HCT116 (cell line): ENCODE measurements at regions not wholly inside any gene's neighbourhood (a gene's known extent, or its start where the extent isn't known, plus 50 kb on each side); places are given as distances from the start of the nearest gene placed in this dataset.

Source experiments
- ATAC-seq: fragments of 200-7000 bp; cut with Tn5 transposase; 2 replicates; pipeline ENCODE4 v1.9.1; 2020; ENCODE audit warnings: mild to moderate bottlenecking, moderate library complexity
- BruUV-seq: library from RNA; stranded (reverse); fragments of 400-500 nt; replicated peaks from 2 replicates; lab custom pipeline; 2021; lab: Mats Ljungman, UMichigan
- CTCF ChIA-PET: fragments of 300-600 bp; sonication (Branson Sonifier 250); formaldehyde crosslinking; loops from one replicate; lab custom pipeline; 2021; ENCODE audit warnings: antibody characterized with exemption; lab: Charles Lee
- POLR2A ChIA-PET: fragments of 300-600, 350-600 bp; sonication (Branson Sonifier 250); formaldehyde crosslinking; loops from one replicate; lab custom pipeline; 2021; ENCODE audit warnings: antibody characterized with exemption; lab: Charles Lee
- RAD21 ChIA-PET, 2 experiments: fragments of 300-600 bp; sonication (Branson Sonifier 250); formaldehyde crosslinking; loops; one replicate each; lab custom pipeline; 2023; ENCODE audit warnings: low total read pairs in 2 of 2; ENCODE audit not compliant: uncharacterized antibody in 2 of 2, unreplicated experiment in 2 of 2, low non-redundant PET in 1 of 2; lab: Charles Lee
- DNase-seq: peaks from one replicate; pipeline ENCODE4 v3.0.0-alpha.2; 2010; ENCODE audit warnings: low read depth, low spot score
- H2AFZ ChIP-seq: fragments of 200-600 bp; shearing (Covaris generic), sonication (generic); 2 replicates; pipeline ENCODE4 v1.6.1; 2017; ENCODE audit warnings: low read depth, mixed run types, mixed read lengths, antibody characterized with exemption, low read length; ENCODE audit not compliant: poor library complexity, severe bottlenecking
- H3K27ac ChIP-seq: 2 replicates; pipeline ENCODE4 v1.5.1; 2012; ENCODE audit warnings: low read depth, low read length
- H3K27me3 ChIP-seq: fragments of 200-600 bp; sonication (generic); 2 replicates; pipeline ENCODE4 v1.6.1; 2016; ENCODE audit warnings: mixed run types, low read length, mixed read lengths; ENCODE audit not compliant: insufficient read depth
- H3K36me3 ChIP-seq, 2 experiments: fragments of 200-500 bp in 1 of 2; fragments of 200-600 bp in 1 of 2; sonication (Bioruptor generic) in 1 of 2; sonication (generic) in 1 of 2; 2 replicates each; pipeline versions ENCODE4 v1.5.1 to v1.6.1; 2014 to 2016; ENCODE audit warnings: low read length in 2 of 2, inconsistent platforms in 1 of 2, mixed read lengths in 1 of 2, mixed run types in 1 of 2; ENCODE audit not compliant: insufficient read depth in 2 of 2, control insufficient read depth in 1 of 2
- H3K4me1 ChIP-seq, 2 experiments: fragments of 200-600 bp in 1 of 2; sonication (generic) in 1 of 2; 2 replicates each; pipeline versions ENCODE4 v1.5.1 to v1.6.1; 2012 to 2017; ENCODE audit warnings: low read length in 2 of 2, inconsistent platforms in 1 of 2, mild to moderate bottlenecking in 1 of 2, mixed read lengths in 1 of 2, mixed run types in 1 of 2, moderate library complexity in 1 of 2; ENCODE audit not compliant: insufficient read depth in 2 of 2, control insufficient read depth in 1 of 2
- H3K4me2 ChIP-seq: fragments of 200-600 bp; sonication (generic); 2 replicates; pipeline ENCODE4 v1.6.1; 2017; ENCODE audit warnings: mixed run types, low read length, mixed read lengths
- H3K4me3 ChIP-seq, 2 experiments: fragments of 200-600 bp in 1 of 2; sonication (generic) in 1 of 2; replicated peaks in 1 of 2; 2 replicates each; pipeline ENCODE4 v1.5.1; 2011 to 2016; ENCODE audit warnings: low read length in 2 of 2, control low read depth in 1 of 2, low read depth in 1 of 2, mild to moderate bottlenecking in 1 of 2, mixed read lengths in 1 of 2, mixed run types in 1 of 2
- H3K79me2 ChIP-seq: fragments of 200-600 bp; sonication (generic); 2 replicates; pipeline ENCODE4 v1.6.1; 2017; ENCODE audit warnings: mild to moderate bottlenecking, mixed run types, low read length, moderate library complexity, mixed read lengths; ENCODE audit not compliant: insufficient read depth
- H3K9ac ChIP-seq: fragments of 200-600 bp; sonication (generic); 2 replicates; pipeline ENCODE4 v1.6.1; 2016; ENCODE audit warnings: low read length, mixed read lengths
- H3K9me2 ChIP-seq: fragments of 200-600 bp; sonication (generic), shearing (Covaris generic); 2 replicates; pipeline ENCODE4 v1.6.1; 2017; ENCODE audit warnings: mixed run types, mild to moderate bottlenecking, moderate library complexity; ENCODE audit not compliant: insufficient read depth
- H3K9me3 ChIP-seq, 2 experiments: fragments of 200-500 bp in 1 of 2; fragments of 200-600 bp in 1 of 2; sonication (Bioruptor generic) in 1 of 2; sonication (generic) in 1 of 2; 2 replicates each; pipeline ENCODE4 v1.6.1; 2014 to 2017; ENCODE audit warnings: low read length in 2 of 2, mixed read lengths in 2 of 2, inconsistent platforms in 1 of 2, low read depth in 1 of 2, mild to moderate bottlenecking in 1 of 2, mixed run types in 1 of 2, moderate library complexity in 1 of 2; ENCODE audit not compliant: control insufficient read depth in 1 of 2, insufficient read depth in 1 of 2
- H4K20me1 ChIP-seq: fragments of 200-600 bp; sonication (generic), shearing (Covaris generic); 2 replicates; pipeline ENCODE4 v1.6.1; 2017; ENCODE audit warnings: mixed run types, mild to moderate bottlenecking, moderate library complexity; ENCODE audit not compliant: insufficient read depth
- CBX3 ChIP-seq: IDR thresholded peaks from 2 replicates; pipeline ENCODE4 v1.6.1; 2012; ENCODE audit warnings: low read depth
- CEBPB ChIP-seq: IDR thresholded peaks from 2 replicates; pipeline ENCODE4 v1.6.1; 2012; ENCODE audit warnings: low read depth
- EGR1 ChIP-seq: IDR thresholded peaks from 2 replicates; pipeline ENCODE4 v1.6.1; 2012; ENCODE audit warnings: low read depth
- ELF1 ChIP-seq: IDR thresholded peaks from 2 replicates; pipeline ENCODE4 v1.6.1; 2012; ENCODE audit warnings: low read depth, borderline replicate concordance
- EZH2 ChIP-seq: fragments of 200-600 bp; sonication (generic); IDR thresholded peaks from 2 replicates; pipeline ENCODE4 v1.6.1; 2017; ENCODE audit warnings: antibody characterized with exemption, mixed run types
- FOSL1 ChIP-seq: IDR thresholded peaks from 2 replicates; pipeline ENCODE4 v1.6.1; 2012; ENCODE audit warnings: low read depth
- JUND ChIP-seq: IDR thresholded peaks from 2 replicates; pipeline ENCODE4 v1.6.1; 2012
- POLR2A ChIP-seq: IDR thresholded peaks from 2 replicates; pipeline ENCODE4 v1.7.0; 2011; ENCODE audit warnings: borderline replicate concordance; ENCODE audit not compliant: insufficient read depth, insufficient read length; ENCODE audit errors: extremely low read depth
- SP1 ChIP-seq: IDR thresholded peaks from 2 replicates; pipeline ENCODE4 v1.6.1; 2012; ENCODE audit warnings: low read depth
- SRF ChIP-seq: IDR thresholded peaks from 2 replicates; pipeline ENCODE4 v1.6.1; 2012; ENCODE audit warnings: low read depth
- TCF7L2 ChIP-seq: IDR thresholded peaks from 2 replicates; pipeline ENCODE4 v1.7.0; 2011; ENCODE audit warnings: borderline replicate concordance, inconsistent platforms; ENCODE audit not compliant: insufficient read depth, insufficient read length; ENCODE audit errors: extremely low read depth
- YY1 ChIP-seq: IDR thresholded peaks from 2 replicates; pipeline ENCODE4 v1.6.1; 2011; ENCODE audit warnings: low read length, low read depth, moderate library complexity, mild to moderate bottlenecking; ENCODE audit not compliant: insufficient replicate concordance; ENCODE audit errors: extremely low read depth
- ZFX ChIP-seq: fragments of 450-650 bp; IDR thresholded peaks from 2 replicates; pipeline ENCODE4 v1.6.1; 2017
- ZNF274 ChIP-seq: fragments of 200-500 bp; sonication (Bioruptor generic); IDR thresholded peaks from 2 replicates; pipeline ENCODE4 v1.6.1; 2014; ENCODE audit warnings: mild to moderate bottlenecking, low read depth, low read length, inconsistent platforms
- intact Hi-C: fragments of 100-400 bp; cut with micrococcal nuclease; formaldehyde crosslinking; loops from 2 replicates; pipeline ENCODE4 v1.10.0; 2022
- TF ChIP-seq, protein P1 (sequence below): IDR thresholded peaks from 2 replicates; pipeline ENCODE4 v1.6.1; 2012; ENCODE audit warnings: low read depth
- TF ChIP-seq, protein P2 (sequence below): IDR thresholded peaks from 2 replicates; pipeline ENCODE4 v1.6.1; 2012
- TF ChIP-seq, protein P3 (sequence below): IDR thresholded peaks from 2 replicates; pipeline ENCODE4 v1.6.1; 2011; ENCODE audit warnings: mild to moderate bottlenecking, low read length, moderate library complexity; ENCODE audit not compliant: insufficient replicate concordance; ENCODE audit errors: extremely low read depth
- TF ChIP-seq, protein P4 (sequence below): IDR thresholded peaks from 2 replicates; pipeline ENCODE4 v1.6.1; 2012
- TF ChIP-seq, protein P5 (sequence below), 3 experiments: fragments of 200-600 bp in 1 of 3; sonication (generic) in 1 of 3; IDR thresholded peaks in 2 of 3; conservative IDR thresholded peaks in 1 of 3; 2 replicates each; pipeline ENCODE4 v1.5.1; 2012 to 2017; ENCODE audit warnings: low read depth in 2 of 3, low read length in 2 of 3, antibody characterized with exemption in 1 of 3, borderline replicate concordance in 1 of 3, control low read depth in 1 of 3, mild to moderate bottlenecking in 1 of 3, mixed read lengths in 1 of 3, mixed run types in 1 of 3, moderate library complexity in 1 of 3; ENCODE audit not compliant: insufficient read depth in 1 of 3

DNA sequence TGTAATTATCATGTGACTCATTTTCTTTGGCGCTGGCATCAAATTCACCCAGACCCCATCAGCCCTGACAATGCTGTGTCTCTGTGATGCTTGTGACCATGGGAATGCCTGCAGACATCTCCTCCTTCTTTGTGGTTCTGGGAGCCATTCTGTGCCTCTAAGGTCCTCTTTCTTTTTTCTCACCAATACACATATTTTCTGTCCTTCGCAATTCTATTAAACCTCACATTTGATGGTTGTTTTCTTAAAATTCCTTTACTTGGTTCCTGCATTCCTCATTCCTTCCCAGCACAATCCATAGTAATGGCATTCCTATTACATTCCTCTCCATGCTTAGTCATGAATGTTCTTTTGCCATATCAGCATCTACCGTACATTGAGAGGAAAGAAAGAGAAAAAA lies 375.3 kb downstream of the PIK3C3 start:
- Histone ChIP-seq H3K4me1 (no peaks in the 10 kb centered on the region), H4K20me1 (no peaks in the 10 kb centered on the region), H3K27me3 (no peaks in the 10 kb centered on the region), H2AFZ (no peak overlapping the region), H3K4me2 (no peak overlapping the region), H3K9me3 (peaks cover 0 to 14% of the 10 kb centered on the region in 2 experiments; a peak in 2 of 4 replicates), H3K9me2 (no peaks in the 10 kb centered on the region), H3K36me3 (no peaks in the 10 kb centered on the region), H3K9ac (no peak overlapping the region), H3K27ac (no peak overlapping the region), H3K4me3 (no peak overlapping the region), H3K79me2 (no peaks in the 10 kb centered on the region)
- CTCF ChIA-PET = no interaction called here
- no TSS peak for BruUV-seq
- intact Hi-C loops = no loop called here
- RAD21 ChIA-PET = no interaction called here
- DNase-seq (no peak), ATAC-seq (no peak)
- POLR2A ChIA-PET = no interaction called here
- TF ChIP-seq EGR1 = no peak
- TF ChIP-seq CBX3 = no peak
- TF ChIP-seq YY1 = no peak
- no peak for TF ChIP-seq ZFX
- TF ChIP-seq EZH2 = no peak
- TF ChIP-seq ELF1 = no peak
- no peak for TF ChIP-seq ZNF274
- TF ChIP-seq, protein P1, sequence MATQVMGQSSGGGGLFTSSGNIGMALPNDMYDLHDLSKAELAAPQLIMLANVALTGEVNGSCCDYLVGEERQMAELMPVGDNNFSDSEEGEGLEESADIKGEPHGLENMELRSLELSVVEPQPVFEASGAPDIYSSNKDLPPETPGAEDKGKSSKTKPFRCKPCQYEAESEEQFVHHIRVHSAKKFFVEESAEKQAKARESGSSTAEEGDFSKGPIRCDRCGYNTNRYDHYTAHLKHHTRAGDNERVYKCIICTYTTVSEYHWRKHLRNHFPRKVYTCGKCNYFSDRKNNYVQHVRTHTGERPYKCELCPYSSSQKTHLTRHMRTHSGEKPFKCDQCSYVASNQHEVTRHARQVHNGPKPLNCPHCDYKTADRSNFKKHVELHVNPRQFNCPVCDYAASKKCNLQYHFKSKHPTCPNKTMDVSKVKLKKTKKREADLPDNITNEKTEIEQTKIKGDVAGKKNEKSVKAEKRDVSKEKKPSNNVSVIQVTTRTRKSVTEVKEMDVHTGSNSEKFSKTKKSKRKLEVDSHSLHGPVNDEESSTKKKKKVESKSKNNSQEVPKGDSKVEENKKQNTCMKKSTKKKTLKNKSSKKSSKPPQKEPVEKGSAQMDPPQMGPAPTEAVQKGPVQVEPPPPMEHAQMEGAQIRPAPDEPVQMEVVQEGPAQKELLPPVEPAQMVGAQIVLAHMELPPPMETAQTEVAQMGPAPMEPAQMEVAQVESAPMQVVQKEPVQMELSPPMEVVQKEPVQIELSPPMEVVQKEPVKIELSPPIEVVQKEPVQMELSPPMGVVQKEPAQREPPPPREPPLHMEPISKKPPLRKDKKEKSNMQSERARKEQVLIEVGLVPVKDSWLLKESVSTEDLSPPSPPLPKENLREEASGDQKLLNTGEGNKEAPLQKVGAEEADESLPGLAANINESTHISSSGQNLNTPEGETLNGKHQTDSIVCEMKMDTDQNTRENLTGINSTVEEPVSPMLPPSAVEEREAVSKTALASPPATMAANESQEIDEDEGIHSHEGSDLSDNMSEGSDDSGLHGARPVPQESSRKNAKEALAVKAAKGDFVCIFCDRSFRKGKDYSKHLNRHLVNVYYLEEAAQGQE = no peak
- TF ChIP-seq, protein P2, sequence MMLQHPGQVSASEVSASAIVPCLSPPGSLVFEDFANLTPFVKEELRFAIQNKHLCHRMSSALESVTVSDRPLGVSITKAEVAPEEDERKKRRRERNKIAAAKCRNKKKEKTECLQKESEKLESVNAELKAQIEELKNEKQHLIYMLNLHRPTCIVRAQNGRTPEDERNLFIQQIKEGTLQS = no peak
- TF ChIP-seq, protein P3, sequence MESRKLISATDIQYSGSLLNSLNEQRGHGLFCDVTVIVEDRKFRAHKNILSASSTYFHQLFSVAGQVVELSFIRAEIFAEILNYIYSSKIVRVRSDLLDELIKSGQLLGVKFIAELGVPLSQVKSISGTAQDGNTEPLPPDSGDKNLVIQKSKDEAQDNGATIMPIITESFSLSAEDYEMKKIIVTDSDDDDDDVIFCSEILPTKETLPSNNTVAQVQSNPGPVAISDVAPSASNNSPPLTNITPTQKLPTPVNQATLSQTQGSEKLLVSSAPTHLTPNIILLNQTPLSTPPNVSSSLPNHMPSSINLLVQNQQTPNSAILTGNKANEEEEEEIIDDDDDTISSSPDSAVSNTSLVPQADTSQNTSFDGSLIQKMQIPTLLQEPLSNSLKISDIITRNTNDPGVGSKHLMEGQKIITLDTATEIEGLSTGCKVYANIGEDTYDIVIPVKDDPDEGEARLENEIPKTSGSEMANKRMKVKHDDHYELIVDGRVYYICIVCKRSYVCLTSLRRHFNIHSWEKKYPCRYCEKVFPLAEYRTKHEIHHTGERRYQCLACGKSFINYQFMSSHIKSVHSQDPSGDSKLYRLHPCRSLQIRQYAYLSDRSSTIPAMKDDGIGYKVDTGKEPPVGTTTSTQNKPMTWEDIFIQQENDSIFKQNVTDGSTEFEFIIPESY = no peak
- TF ChIP-seq CEBPB = no peak
- TF ChIP-seq, protein P4, sequence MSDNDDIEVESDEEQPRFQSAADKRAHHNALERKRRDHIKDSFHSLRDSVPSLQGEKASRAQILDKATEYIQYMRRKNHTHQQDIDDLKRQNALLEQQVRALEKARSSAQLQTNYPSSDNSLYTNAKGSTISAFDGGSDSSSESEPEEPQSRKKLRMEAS = no peak
- TF ChIP-seq FOSL1 = no peak
- no peak for TF ChIP-seq JUND
- TF ChIP-seq, protein P5, sequence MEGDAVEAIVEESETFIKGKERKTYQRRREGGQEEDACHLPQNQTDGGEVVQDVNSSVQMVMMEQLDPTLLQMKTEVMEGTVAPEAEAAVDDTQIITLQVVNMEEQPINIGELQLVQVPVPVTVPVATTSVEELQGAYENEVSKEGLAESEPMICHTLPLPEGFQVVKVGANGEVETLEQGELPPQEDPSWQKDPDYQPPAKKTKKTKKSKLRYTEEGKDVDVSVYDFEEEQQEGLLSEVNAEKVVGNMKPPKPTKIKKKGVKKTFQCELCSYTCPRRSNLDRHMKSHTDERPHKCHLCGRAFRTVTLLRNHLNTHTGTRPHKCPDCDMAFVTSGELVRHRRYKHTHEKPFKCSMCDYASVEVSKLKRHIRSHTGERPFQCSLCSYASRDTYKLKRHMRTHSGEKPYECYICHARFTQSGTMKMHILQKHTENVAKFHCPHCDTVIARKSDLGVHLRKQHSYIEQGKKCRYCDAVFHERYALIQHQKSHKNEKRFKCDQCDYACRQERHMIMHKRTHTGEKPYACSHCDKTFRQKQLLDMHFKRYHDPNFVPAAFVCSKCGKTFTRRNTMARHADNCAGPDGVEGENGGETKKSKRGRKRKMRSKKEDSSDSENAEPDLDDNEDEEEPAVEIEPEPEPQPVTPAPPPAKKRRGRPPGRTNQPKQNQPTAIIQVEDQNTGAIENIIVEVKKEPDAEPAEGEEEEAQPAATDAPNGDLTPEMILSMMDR (IDR thresholded peaks at IDR 0.05 in 2 of 3, conservative IDR thresholded peaks at IDR 0.05 in 1 of 3; ENCODE audit: borderline replicate concordance in 1 of 3, insufficient read depth in 1 of 3, low read depth in 2 of 3, low read length in 2 of 3) = no peak
- TF ChIP-seq TCF7L2 = no peak
- TF ChIP-seq SP1 = no peak
- TF ChIP-seq POLR2A = no peak
- no peak for TF ChIP-seq SRF
